ENCODE measurements at regions not wholly inside any gene's neighbourhood (a gene's known extent, or its start where the extent isn't known, plus 50 kb on each side); places are given as distances from the start of the nearest gene placed in this dataset.

DNA sequence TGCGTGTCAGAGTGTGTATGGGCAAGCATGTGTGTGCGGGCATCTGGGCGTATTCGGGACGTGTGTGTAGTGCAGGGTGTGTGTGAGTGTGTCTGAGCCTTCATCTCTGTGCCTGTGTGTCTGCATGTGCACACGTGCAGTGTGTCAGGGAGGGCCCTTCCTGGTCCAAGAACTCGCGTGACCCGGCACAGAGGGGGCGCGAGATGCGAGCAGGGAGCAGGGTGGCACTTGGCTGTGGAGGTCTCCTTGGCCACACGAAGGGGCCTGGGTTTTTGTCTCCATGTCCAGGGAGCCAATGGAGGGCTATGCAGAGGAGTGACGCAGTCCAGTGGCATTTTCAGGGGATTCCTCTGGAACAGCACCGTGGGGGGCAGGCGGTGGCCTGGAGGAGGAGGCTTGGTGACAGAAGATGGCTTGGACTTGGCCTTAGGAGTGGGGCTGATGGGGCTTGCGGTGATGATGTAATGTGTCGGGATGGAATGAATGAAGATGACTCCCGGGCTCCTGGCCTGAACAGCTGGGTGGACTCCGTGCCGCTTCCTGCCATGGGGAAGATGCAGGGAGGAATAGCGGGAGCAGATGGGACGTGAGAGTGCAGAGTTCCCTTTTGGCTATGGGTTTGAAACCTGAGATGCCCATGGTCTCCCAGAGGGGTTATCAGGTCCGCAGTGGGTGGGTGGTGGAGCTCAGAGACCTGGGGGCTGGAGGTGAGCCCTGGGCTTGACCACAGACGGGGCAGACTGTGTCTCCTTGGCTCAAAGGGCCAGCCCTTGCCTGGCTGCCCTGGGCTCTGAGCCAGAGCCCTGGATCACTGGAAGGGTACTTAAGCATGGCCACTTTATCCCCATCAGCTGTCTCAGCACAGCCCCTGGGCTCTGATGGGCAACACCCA is 208.3 kb downstream of the PHETA1 start:
- DNase-seq (ENCODE audit: low read depth in 3 of 3, low spot score in 2 of 3), result no peak

DNA sequence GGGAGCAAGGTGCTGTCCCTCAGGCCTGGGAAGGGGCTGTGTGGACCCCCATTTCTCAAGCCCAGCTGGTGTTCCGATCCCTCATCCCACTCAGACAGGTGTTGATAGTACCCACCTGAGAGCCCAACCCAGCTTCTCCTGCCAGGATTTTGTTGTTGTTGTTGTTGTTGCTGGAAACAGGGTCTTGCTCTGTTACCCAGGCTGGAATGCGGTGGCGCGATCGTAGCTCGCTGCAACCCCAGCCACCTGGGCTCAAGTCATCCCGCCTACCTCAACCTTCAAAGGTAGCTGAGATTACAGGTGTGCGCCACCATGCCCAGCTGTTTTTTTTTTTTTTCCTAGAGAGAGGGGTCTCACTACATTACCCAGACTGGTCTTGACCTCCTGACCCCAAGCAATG is 209.9 kb downstream of the PHETA1 start:
- DNase-seq (ENCODE audit: low read depth in 3 of 3, low spot score in 2 of 3), result no peak

DNA sequence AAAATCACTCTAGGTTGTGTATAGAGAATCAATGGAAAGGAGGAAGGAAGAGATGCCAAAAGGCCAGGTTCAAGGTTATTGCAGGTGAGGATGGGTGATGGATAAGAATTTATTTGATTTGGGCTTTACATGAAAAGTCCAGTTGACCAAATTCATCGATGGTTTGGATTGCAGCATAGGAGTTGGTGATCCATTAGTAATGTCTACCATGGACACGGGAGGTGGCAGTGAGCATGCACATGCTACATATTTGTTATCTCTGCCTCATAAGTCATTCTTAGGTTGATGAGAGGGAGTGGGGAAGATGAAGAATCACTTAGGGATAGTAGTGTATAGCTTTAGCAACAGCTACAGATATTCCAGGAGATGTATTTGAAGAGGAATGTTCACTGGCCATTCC is 211.4 kb downstream of the PHETA1 start:
- no peak for DNase-seq (ENCODE audit: low read depth in 3 of 3, low spot score in 2 of 3)

DNA sequence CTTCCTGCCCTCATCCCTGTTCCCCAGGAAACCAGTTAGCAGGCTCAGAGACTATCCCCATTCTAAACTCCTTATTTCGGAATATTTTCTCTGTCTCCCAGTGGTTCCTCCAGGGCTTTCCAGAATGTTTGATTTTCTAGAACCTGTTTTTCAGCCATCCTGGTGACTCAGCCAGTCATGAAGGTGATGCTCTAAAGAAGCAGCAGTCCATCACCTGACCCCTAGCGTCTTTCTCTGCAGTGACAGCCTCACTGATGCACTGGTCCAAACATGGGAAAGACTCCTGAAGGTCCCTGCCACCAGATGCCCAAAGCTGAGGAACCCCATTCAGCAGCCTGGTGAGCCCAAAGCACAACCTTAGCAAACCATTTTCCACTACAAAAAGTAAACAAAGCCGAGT is 212.6 kb downstream of the PHETA1 start:
- DNase-seq (ENCODE audit: low read depth in 3 of 3, low spot score in 2 of 3), result no peak

- DNase-seq (ENCODE audit: low read depth in 3 of 3, low spot score in 2 of 3), result no peak
These were observed 213.4 kb downstream of the PHETA1 start for GRCh38 chr12:111155521-111155920.

DNA sequence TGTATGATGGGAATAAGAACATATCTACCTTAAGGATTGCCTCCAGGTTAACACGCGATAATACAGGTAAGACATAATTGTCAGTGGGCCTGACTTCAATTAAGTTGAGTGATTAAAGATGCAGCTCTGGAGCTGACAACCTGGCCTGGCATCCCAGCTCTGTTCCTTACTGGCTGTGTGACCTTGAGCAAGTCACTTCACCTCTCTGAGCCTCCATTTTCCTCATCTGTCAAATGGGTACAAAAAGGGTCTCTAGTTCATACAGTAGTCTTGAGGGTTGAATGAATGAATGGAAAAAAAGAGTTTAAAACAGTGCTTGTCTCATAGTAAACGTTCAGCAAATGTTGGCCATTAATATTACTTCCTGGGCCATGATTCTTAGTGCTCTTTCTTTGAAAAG is 213.9 kb downstream of the PHETA1 start:
- no peak for DNase-seq (ENCODE audit: low read depth in 3 of 3, low spot score in 2 of 3)

GRCh38 chr12:111154147-111154834 is 214.6 kb downstream of the PHETA1 start:
- no peak for DNase-seq (ENCODE audit: low read depth in 3 of 3, low spot score in 2 of 3)

DNA sequence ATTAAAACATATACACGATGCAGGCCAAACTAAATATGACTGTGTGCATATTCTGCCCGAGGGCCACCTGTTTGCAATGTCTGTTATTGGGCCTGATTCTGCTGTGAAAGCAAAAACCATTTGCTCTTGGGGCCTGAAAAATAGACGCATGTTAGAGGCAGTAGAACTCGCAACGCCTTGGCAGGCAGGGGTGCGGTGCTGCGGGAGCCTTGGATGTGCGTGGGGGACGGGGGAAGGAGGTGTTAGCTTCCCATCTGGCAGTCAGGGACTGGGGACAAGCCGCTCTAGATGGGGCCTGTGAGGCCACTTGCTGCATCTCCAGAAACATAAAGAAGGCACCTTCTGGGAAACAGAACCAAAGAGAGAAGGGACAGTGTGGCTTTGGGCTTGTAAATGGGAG is 216.3 kb downstream of the PHETA1 start:
- no peak for DNase-seq (ENCODE audit: low read depth in 3 of 3, low spot score in 2 of 3)

GRCh38 chr12:111150921-111151840 is 217.7 kb downstream of the PHETA1 start:
- DNase-seq (ENCODE audit: low read depth in 3 of 3, low spot score in 2 of 3), result no peak

DNA sequence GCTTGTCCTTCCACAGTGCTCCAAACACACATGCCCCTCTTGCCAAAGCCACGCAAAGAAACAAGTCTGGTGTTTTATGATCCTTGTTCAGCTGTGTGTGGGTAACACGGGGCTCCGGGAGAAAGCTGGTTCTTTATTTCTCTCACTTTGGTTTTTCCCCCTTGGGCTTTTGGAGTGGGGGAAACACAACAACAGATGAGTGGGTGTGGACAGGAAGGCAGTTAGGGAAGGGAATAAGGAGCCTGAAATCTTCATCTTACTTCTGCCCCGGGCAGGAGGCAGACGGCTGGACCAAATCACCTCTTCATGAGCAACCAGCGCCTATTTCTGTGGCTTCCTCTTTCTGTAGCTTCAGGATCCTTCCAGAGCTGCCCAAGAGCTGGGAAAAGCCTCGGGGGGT is 218.5 kb downstream of the PHETA1 start:
- DNase-seq (ENCODE audit: low read depth in 3 of 3, low spot score in 2 of 3), result no peak

- no peak for DNase-seq (ENCODE audit: low read depth in 3 of 3, low spot score in 2 of 3)
These were observed 219.6 kb downstream of the PHETA1 start for GRCh38 chr12:111149299-111149698.

GRCh38 chr12:111148005-111148404 is 220.9 kb downstream of the PHETA1 start:
- DNase-seq (ENCODE audit: low read depth in 3 of 3, low spot score in 2 of 3), result no peak

GRCh38 chr12:111143271-111143670 is 222.9 kb upstream of the MYL2 start:
- no peak for DNase-seq (ENCODE audit: low read depth in 3 of 3, low spot score in 2 of 3)

- DNase-seq (ENCODE audit: low read depth in 3 of 3, low spot score in 2 of 3), result no peak
These were observed 220.8 kb upstream of the MYL2 start for GRCh38 chr12:111141205-111141604.

- DNase-seq (ENCODE audit: low read depth in 3 of 3, low spot score in 2 of 3), result no peak
These were observed 217.6 kb upstream of the MYL2 start for GRCh38 chr12:111138016-111138415.

- DNase-seq (ENCODE audit: low read depth in 3 of 3, low spot score in 2 of 3), result no peak
These were observed 215.0 kb upstream of the MYL2 start for GRCh38 chr12:111135293-111135832.

- no peak for DNase-seq (ENCODE audit: low read depth in 3 of 3, low spot score in 2 of 3)
These were observed 210.0 kb upstream of the MYL2 start for GRCh38 chr12:111130336-111130735.

DNA sequence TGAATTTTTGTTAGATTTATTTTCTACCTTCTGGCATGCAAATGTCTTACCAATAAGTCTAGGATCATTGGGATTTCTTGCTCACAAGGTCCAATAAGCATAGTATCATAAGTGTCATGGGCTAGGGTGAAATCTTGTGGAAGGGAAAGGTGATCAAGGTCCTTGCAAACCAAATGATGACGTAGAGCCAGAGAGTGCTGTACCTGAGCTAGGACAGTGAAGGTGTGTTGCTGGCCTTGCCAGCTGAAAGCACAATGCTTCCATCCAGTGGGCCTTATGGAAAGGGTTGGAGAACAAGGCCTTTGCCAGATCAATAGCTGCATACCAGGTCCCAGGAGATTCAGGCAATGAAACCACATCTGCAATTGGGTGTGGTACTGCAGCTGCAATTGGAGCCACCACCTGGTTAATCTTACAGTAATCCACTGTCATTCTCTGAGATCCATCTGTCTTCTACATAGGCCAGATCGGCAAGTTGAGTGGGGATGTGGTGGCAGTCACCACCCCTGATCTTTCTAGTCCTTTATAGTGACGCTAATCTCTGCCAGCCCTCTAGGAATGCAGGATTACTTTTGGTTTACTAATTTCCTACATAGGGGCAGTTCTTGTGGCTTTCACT is 208.9 kb upstream of the MYL2 start:
- DNase-seq (ENCODE audit: low read depth in 3 of 3, low spot score in 2 of 3), result no peak

DNA sequence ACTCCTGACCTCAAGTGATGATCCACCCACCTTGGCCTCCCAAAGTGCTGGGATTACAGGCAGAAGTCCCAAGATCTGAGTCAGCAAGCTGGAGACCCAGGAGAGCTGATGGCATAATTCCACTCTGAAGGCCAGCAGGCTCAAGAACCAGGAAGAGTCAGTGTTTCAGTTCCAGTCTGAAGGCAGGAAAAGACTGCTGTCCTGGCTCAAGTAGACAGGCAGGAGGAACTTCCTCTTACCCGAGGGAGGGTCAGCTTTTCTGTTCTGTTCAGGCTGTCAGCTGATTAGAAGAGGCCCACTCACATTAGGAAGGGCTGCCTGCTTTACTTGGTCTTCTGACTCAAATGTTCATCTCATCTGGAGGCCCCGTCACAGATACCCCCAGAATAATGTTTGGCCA is 206.0 kb upstream of the MYL2 start:
- DNase-seq (ENCODE audit: low read depth in 3 of 3, low spot score in 2 of 3), result no peak

- no peak for DNase-seq (ENCODE audit: low read depth in 3 of 3, low spot score in 2 of 3)
These were observed 203.8 kb upstream of the MYL2 start for GRCh38 chr12:111124183-111124582.

All from right renal cortex interstitium (tissue), 3 donors.